Activated naive CD4-positive, alpha-beta T cell treated with anti-CD3 and anti-CD28 coated beads, Interleukin-2, amount 50 U/mL, for 72 hours (primary cell): ENCODE measurements at regions not wholly inside any gene's neighbourhood (a gene's known extent, or its start where the extent isn't known, plus 50 kb on each side); places are given as distances from the start of the nearest gene placed in this dataset.

Experiments
- ATAC-seq, 2 donors: fragments of 150-1000 bp; cut with Tn5 transposase; 2 replicates each; pipeline ENCODE4 v1.10.0; 2021; ENCODE audit warnings: mild to moderate bottlenecking in 2 of 2, moderate library complexity in 2 of 2
- DNase-seq, 2 donors: peaks; one replicate each; pipeline ENCODE4 v3.0.0; 2021 to 2022; ENCODE audit warnings: low spot score in 2 of 2
- H3K27ac Mint-ChIP-seq, 2 donors: one replicate each; pipeline ENCODE4 v1.8.0; 2022; ENCODE audit warnings: mild to moderate bottlenecking in 2 of 2, mixed read lengths in 2 of 2
- H3K36me3 Mint-ChIP-seq, 2 donors: one replicate each; pipeline ENCODE4 v1.8.0; 2022; ENCODE audit warnings: mixed read lengths in 2 of 2
- H3K9me3 Mint-ChIP-seq, 2 donors: one replicate each; pipeline ENCODE4 v1.8.0; 2022; ENCODE audit warnings: mixed read lengths in 2 of 2

DNA sequence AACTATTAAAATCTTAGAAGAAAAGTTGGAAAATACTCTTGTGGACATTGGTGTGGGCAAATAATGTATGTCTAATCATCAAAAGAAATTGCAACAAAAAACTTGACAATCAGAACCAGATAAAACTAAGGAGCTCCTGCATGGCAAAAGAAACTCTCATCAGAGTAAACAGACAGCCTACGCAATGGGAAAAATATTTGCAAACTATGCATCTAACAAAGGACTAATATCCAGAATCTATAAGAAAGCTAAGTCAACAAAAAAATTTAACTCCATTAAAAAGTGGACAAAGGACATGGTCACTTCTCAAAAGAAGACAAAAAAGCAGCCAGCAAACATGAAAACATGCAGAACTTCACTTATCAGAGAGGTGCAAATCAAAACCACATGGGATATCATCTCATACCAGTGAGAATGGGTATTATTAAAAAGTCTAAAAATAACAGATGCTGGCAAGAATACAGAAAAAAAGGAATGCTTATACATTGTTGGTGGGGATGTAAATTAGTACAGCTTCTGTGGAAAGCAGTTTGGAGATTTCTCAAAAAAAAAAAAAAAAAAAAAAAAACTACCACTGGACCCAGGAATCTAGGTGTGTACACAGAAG lies 99.7 kb upstream of the TOP3B start:
- DNase-seq (no peak), ATAC-seq (no peak)
- Mint-ChIP-seq H3K9me3 (no peaks in the 10 kb centered on the region), H3K36me3 (no peaks in the 10 kb centered on the region), H3K27ac (no peak overlapping the region)

- no peak for DNase-seq
- no peaks in the 10 kb centered on the region for H3K36me3 Mint-ChIP-seq
- no peak for ATAC-seq
These were observed 97.7 kb upstream of the TOP3B start for GRCh38 chr22:22080270-22080669.

GRCh38 chr22:22079404-22080148 lies 97.0 kb upstream of the TOP3B start:
- Mint-ChIP-seq H3K9me3 (no peaks in the 10 kb centered on the region), H3K27ac (no peak overlapping the region), H3K36me3 (no peaks in the 10 kb centered on the region)
- no peak for ATAC-seq
- no peak for DNase-seq

More at GRCh38 chr22:22080270-22080669, 97.7 kb upstream of the TOP3B start:
- H3K9me3 Mint-ChIP-seq, result no peaks in the 10 kb centered on the region
- H3K27ac Mint-ChIP-seq, result no peak overlapping the region

GRCh38 chr22:22078329-22078728 lies 95.7 kb upstream of the TOP3B start:
- no peaks in the 10 kb centered on the region for H3K9me3 Mint-ChIP-seq
- H3K36me3 Mint-ChIP-seq, result no peaks in the 10 kb centered on the region
- no peak overlapping the region for H3K27ac Mint-ChIP-seq
- DNase-seq, result no peak
- no peak for ATAC-seq

DNA sequence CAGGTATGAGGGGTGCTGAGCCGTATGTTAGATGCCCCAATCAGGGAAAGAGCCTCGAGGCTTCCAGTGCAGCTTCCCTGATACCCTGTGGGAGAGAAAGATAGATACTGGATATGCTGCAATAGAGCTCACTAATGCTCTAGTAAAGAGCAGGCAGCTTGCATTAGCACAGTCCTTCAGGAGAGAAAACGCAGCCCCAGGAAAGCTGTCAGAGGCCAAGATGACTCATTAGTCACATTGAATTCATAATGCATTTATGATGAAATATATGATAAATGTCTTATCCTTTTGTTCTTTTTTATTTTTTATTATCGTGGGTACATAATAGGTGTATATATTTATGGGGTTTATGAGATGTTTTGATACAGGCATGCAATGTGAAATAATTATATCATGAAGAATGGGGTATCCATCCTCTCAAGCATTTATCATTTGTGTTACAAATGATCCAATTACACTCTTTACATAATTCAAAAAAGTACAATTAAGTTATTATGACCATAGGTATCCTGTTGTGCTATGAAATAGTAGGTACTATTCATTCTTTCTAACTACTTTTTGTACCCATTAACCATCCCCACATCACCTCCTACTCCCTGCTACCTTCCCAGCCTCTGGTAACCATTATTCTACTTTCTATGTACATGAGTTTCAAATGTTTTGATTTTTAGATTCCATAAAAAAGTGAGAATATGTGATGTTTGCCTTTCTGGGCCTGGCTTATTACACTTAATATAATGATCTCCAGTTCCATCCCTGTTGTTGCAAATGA lies 94.5 kb upstream of the TOP3B start:
- no peaks in the 10 kb centered on the region for H3K36me3 Mint-ChIP-seq

GRCh38 chr22:22076361-22076760 lies 93.8 kb upstream of the TOP3B start:
- Mint-ChIP-seq H3K36me3 (no peaks in the 10 kb centered on the region), H3K27ac (no peak overlapping the region), H3K9me3 (no peaks in the 10 kb centered on the region)
- no peak for DNase-seq
- no peak for ATAC-seq

More for the DNA sequence above, 94.5 kb upstream of the TOP3B start:
- no peak for DNase-seq
- no peak for ATAC-seq
- no peaks in the 10 kb centered on the region for H3K9me3 Mint-ChIP-seq
- H3K27ac Mint-ChIP-seq, result no peak overlapping the region

DNA sequence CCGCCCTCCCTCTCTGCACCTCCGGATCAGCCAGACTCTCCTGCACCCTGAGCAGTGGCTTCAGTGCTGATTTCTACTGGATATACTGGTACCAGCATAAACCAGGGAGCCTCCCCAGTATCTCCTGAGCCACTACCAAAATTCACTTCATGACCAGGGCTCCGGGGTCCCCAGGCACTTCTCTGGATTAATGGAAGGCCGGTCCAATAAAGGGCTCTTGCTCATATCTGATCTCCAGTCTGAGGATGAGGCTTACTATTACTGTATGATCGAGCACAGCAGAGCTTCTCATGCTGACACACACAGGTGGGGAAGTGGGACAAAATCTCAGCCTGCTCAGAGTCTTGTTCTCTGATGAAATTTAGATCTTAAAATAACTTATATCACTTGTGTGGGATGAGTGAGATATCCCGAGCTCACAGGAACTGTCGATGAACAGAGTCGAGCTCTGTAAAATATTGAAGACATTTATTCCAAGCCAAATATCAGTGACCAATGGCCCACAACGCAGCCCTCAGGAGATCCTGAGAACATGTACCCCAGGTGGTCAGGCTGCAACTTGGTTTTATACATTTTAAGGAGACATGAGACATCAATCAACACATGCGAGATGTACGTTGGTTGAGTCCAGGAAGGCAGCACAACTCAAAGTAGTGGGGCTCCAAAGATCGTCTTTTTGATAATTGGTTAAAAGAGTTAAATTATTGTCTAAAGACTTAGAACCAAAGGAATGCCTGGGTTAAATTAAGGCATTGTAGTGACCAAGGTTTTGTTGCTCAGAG lies 93.0 kb upstream of the TOP3B start:
- no peak for DNase-seq
- Mint-ChIP-seq H3K9me3 (no peaks in the 10 kb centered on the region), H3K36me3 (no peaks in the 10 kb centered on the region), H3K27ac (peak overlapping the region in 1 of 2 donors; percentile 50)
- ATAC-seq, result no peak

GRCh38 chr22:22074634-22075381 lies 92.2 kb upstream of the TOP3B start:
- DNase-seq (no peak), ATAC-seq (no peak)
- Mint-ChIP-seq H3K9me3 (no peaks in the 10 kb centered on the region), H3K27ac (peak overlapping the region; percentile 50 to 81), H3K36me3 (no peaks in the 10 kb centered on the region)

DNA sequence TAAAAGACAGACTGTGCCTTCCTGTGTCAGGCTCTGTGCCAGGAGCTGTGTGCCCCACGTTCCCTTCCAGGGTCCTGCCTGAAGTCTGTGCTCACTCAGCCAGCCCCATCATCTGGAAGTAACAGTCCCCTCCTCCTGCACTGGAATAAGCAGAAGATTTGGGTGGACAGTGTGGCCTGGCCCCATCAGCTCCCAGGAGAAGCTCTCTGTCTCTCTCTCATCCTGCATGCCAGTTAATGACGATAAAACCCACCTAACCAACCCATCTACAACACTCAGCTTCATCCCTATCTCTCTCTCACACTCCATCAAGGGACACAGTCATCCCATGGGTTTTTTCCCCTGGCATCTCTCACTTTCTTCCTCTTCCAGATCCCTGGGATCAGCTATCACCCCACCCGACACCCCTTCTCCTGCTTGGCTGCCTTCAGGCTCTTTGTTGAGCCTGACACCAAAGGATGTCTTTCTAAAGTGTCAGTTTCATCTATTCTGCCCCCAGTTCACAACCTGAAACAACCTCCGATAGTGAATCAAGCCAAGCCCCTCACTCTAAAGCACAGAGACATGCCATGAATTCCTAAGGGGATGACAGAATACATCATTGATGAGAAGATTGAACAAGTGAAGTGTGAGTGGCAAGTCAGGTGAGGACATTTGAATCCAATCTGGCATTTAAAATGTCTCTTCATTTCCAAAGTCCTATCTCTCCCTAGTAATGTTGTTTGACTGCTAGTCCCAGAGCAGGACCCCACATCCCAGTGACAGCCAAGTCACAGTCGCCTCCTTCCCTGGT lies 91.4 kb upstream of the TOP3B start:
- ATAC-seq (no peak), DNase-seq (no peak)
- Mint-ChIP-seq H3K27ac (no peak overlapping the region), H3K36me3 (no peaks in the 10 kb centered on the region), H3K9me3 (no peaks in the 10 kb centered on the region)

DNA sequence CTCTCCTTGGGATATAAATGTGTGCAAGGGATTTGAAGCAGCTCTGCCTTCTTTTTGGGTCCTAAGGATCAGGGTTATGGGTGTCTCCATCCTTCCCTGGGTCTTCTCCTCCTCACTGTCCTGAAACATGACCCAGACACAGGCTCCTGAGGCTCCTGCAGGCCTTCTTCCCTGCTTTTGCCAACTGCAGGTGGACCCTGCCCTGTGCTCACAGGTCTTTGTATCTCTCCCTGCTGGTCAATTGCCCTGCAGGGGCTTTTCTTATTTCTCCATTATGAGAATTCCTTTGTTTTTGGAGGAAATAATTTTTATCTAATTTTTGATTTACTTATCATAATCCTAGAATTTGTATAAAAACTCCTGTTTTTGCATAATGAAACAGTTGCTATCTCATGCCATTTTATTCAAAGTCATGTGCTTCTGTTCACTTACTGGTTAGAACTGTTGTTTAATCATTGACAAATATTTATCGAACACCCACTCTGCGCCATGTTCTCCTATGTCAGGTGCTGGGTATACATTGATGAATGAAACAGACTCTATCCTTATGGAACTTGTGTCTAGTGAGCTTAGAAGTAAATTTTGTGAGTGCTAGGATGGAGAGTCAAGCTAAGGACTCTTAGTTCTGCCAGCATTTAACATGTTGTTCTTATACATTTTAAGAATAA lies 89.7 kb upstream of the TOP3B start:
- ATAC-seq (no peak), DNase-seq (no peak)
- Mint-ChIP-seq H3K27ac (no peak overlapping the region), H3K36me3 (no peaks in the 10 kb centered on the region), H3K9me3 (no peaks in the 10 kb centered on the region)

DNA sequence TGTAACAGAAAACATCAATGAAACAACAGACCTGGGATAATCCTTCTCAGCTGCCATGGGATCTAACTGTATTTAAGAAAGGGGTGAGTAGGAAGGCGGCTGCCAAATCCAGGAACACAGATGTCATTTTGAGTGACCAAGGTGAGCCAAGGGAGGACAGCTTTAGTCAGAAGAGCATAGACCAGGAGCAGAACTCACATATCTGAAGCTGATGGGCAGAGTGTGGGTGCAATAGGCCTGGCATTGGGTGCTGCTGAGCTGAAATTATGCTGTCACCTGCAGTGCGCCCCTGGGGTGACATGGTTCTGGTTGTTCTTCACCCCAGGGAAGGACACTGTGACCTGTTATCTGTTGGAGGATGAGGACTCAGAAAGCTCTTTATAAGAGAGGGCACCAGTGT lies 88.9 kb upstream of the TOP3B start:
- H3K36me3 Mint-ChIP-seq, result no peaks in the 10 kb centered on the region
- DNase-seq (no peak), ATAC-seq (no peak)
- H3K9me3 Mint-ChIP-seq, result no peaks in the 10 kb centered on the region
- no peak overlapping the region for H3K27ac Mint-ChIP-seq

DNA sequence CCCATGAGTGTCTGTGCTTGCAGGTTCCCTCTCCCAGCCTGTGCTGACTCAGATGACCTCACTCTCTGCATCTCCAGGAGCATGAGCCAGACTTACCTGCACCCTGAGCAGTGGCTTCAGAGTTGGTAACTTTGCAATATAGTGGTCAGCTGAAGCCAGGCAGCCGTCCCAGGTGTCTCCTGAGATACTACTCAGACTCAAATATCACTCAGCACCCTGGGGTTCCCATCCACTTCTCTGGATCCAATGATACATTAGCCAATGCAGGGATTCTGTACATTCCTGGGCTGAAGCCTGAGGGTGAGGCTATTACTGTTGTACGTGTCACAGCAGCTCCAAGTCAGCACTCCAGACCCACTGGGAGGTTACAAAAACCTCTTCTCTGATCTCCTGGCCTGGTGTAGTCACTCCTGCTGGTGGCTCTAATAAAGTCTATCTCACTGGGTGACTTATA lies 87.8 kb upstream of the TOP3B start:
- H3K9me3 Mint-ChIP-seq, result no peaks in the 10 kb centered on the region
- ATAC-seq (peak in 1 of 2 donors; percentile 47), DNase-seq (no peak)
- H3K36me3 Mint-ChIP-seq, result no peaks in the 10 kb centered on the region
- H3K27ac Mint-ChIP-seq, result no peak overlapping the region

DNA sequence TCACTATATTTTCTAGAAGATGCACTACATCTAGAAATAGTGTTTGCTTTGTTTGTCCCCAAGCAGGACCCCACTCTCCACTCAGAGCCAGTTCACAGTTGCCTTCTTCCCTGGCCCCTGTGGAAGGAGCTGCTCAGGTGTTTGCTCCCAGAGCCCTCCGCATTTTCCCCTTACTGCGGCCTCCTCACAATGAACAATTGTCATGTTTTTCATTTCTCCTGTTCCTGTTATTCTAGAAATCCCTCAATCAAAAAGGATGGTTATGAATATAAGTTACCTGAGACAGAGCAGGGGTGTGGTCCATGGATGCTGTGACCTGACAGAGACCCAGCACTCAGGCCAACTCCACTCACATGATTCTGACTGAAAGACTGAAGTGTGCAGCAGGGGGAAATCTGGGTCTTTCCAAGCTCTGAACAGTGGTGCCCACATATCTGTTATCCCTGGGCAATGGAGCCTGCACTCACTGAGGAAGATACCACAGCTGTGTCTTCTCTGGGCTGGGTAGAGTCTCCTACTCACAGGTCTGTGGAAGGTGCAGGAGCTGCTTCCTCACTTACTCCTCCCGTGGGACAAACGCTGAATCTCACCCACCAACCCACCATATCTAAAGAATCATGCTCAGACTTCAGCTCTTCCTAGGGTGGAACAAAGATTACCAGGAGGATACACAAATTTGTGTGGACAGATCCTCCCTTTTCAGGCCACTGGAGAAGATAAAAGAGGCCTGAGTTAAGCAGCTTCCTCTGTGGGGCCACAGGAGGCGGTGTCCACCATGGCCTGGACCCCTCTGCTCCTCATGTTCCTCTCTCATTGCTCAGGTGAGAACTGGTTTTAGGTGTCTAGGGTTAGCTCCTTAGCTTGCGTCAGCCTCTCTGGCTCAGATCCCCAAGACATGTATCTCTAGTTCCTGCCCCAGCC lies 87.1 kb upstream of the TOP3B start:
- ATAC-seq (no peak), DNase-seq (no peak)
- H3K36me3 Mint-ChIP-seq, result no peaks in the 10 kb centered on the region
- no peak overlapping the region for H3K27ac Mint-ChIP-seq
- no peaks in the 10 kb centered on the region for H3K9me3 Mint-ChIP-seq

- no peaks in the 10 kb centered on the region for H3K9me3 Mint-ChIP-seq
- ATAC-seq (no peak), DNase-seq (no peak)
- H3K27ac Mint-ChIP-seq, result no peak overlapping the region
- H3K36me3 Mint-ChIP-seq, result no peaks in the 10 kb centered on the region
These were observed 86.1 kb upstream of the TOP3B start for GRCh38 chr22:22068657-22069056.
